DOHH2 (cell line): ENCODE measurements at regions not wholly inside any gene's neighbourhood (a gene's known extent, or its start where the extent isn't known, plus 50 kb on each side); places are given as distances from the start of the nearest gene placed in this dataset.
A peak's percentile ranks its signal among the peaks of the same experiment; 100 is the strongest.

Experiments
- H3F3A ChIP-seq: fragments of 200-600 bp; sonication (generic), shearing (Covaris generic); 2 replicates; pipeline ENCODE4 v1.6.0; 2016; ENCODE audit warnings: antibody characterized with exemption, mild to moderate bottlenecking; ENCODE audit not compliant: control insufficient read depth, insufficient read depth
- H3K27ac ChIP-seq: fragments of 200-600 bp; sonication (generic); 2 replicates; pipeline ENCODE4 v1.5.1; 2014; ENCODE audit warnings: low read depth, mild to moderate bottlenecking, low read length, moderate library complexity
- H3K27me3 ChIP-seq: fragments of 200-600 bp; sonication (generic); 2 replicates; pipeline ENCODE4 v1.6.1; 2014; ENCODE audit warnings: mild to moderate bottlenecking, low read length, mixed read lengths; ENCODE audit not compliant: control insufficient read depth
- H3K36me3 ChIP-seq: fragments of 200-600 bp; sonication (generic); 2 replicates; pipeline ENCODE4 v1.6.1; 2014; ENCODE audit warnings: mild to moderate bottlenecking, low read length, moderate library complexity, mixed read lengths; ENCODE audit not compliant: control insufficient read depth
- H3K4me1 ChIP-seq: fragments of 200-600 bp; sonication (generic); 2 replicates; pipeline ENCODE4 v1.6.1; 2014; ENCODE audit warnings: mild to moderate bottlenecking, low read length, mixed read lengths; ENCODE audit not compliant: control insufficient read depth
- H3K4me2 ChIP-seq: fragments of 200-600 bp; sonication (generic); 2 replicates; pipeline ENCODE4 v1.6.0; 2014; ENCODE audit warnings: mild to moderate bottlenecking, low read length, moderate library complexity
- H3K4me3 ChIP-seq: fragments of 200-600 bp; sonication (generic); 2 replicates; pipeline ENCODE4 v1.5.1; 2014; ENCODE audit warnings: mild to moderate bottlenecking, low read length, mixed read lengths
- H3K79me2 ChIP-seq: fragments of 200-600 bp; sonication (generic); 2 replicates; pipeline ENCODE4 v1.6.1; 2014; ENCODE audit warnings: mild to moderate bottlenecking, low read length, mixed read lengths; ENCODE audit not compliant: control insufficient read depth
- H3K9me2 ChIP-seq: fragments of 200-600 bp; sonication (generic); replicated peaks from 2 replicates; pipeline ENCODE4 v1.6.1; 2014; ENCODE audit warnings: mild to moderate bottlenecking, low read length, mixed read lengths; ENCODE audit not compliant: control insufficient read depth
- H3K9me3 ChIP-seq: fragments of 200-600 bp; sonication (generic); 2 replicates; pipeline ENCODE4 v1.6.1; 2014; ENCODE audit warnings: antibody characterized with exemption, low read length, mixed read lengths; ENCODE audit not compliant: control insufficient read depth, insufficient read depth
- H4K20me1 ChIP-seq: fragments of 200-600 bp; sonication (generic); 2 replicates; pipeline ENCODE4 v1.6.0; 2014; ENCODE audit warnings: low read depth, mild to moderate bottlenecking, antibody characterized with exemption, low read length, moderate library complexity; ENCODE audit not compliant: control insufficient read depth, insufficient read depth
- CTCF ChIP-seq: fragments of 200-600 bp; sonication (generic); IDR thresholded peaks from one replicate; pipeline ENCODE4 v1.5.1; 2014; ENCODE audit warnings: antibody characterized with exemption, mild to moderate bottlenecking, low read depth, low read length; ENCODE audit not compliant: poor library complexity, severe bottlenecking
- EZH2phosphoT487 ChIP-seq: fragments of 200-600 bp; sonication (generic); IDR thresholded peaks from 2 replicates; pipeline ENCODE4 v1.6.1; 2017; ENCODE audit warnings: borderline replicate concordance, mild to moderate bottlenecking, antibody characterized with exemption, low read length, moderate library complexity, mixed read lengths

- Histone ChIP-seq H3K4me1 (no peaks in the 10 kb centered on the region), H3K4me2 (no peak overlapping the region), H3K9me3 (no peaks in the 10 kb centered on the region)
These were observed 139.0 kb downstream of the PRDM13 start for GRCh38 chr6:99745651-99746050.

GRCh38 chr6:99746261-99746895, 139.7 kb downstream of the PRDM13 start:
- TF ChIP-seq CTCF (peak; percentile 74), EZH2phosphoT487 (no peak)
- no peaks in the 10 kb centered on the region for H3K9me2 ChIP-seq
- no peak overlapping the region for H3K4me3 ChIP-seq
- H3K36me3 ChIP-seq, result no peaks in the 10 kb centered on the region
- H3K9me3 ChIP-seq, result no peaks in the 10 kb centered on the region
- H4K20me1 ChIP-seq, result no peaks in the 10 kb centered on the region
- no peaks in the 10 kb centered on the region for H3K79me2 ChIP-seq
- H3K4me2 ChIP-seq, result no peak overlapping the region
- no peaks in the 10 kb centered on the region for H3K4me1 ChIP-seq
- H3K27ac ChIP-seq, result no peak overlapping the region
- H3K27me3 ChIP-seq, result peaks cover 16% of the 10 kb centered on the region
- H3F3A ChIP-seq, result no peaks in the 10 kb centered on the region

More at GRCh38 chr6:99745651-99746050, 139.0 kb downstream of the PRDM13 start:
- Histone ChIP-seq H3K27ac (no peak overlapping the region), H3K9me2 (no peaks in the 10 kb centered on the region), H3K36me3 (no peaks in the 10 kb centered on the region), H3F3A (no peaks in the 10 kb centered on the region), H4K20me1 (no peaks in the 10 kb centered on the region), H3K27me3 (peaks cover 19% of the 10 kb centered on the region), H3K79me2 (no peaks in the 10 kb centered on the region), H3K4me3 (no peak overlapping the region)
- TF ChIP-seq CTCF, result no peak
- no peak for TF ChIP-seq EZH2phosphoT487

- Histone ChIP-seq H3K9me2 (no peaks in the 10 kb centered on the region), H3K4me2 (no peak overlapping the region), H3K4me3 (no peak overlapping the region), H3K4me1 (no peaks in the 10 kb centered on the region), H3K27ac (no peak overlapping the region), H4K20me1 (no peaks in the 10 kb centered on the region), H3K79me2 (no peaks in the 10 kb centered on the region), H3F3A (no peaks in the 10 kb centered on the region), H3K27me3 (no peaks in the 10 kb centered on the region), H3K9me3 (no peaks in the 10 kb centered on the region), H3K36me3 (no peaks in the 10 kb centered on the region)
- TF ChIP-seq EZH2phosphoT487, result no peak
- no peak for TF ChIP-seq CTCF
These were observed 155.1 kb downstream of the PRDM13 start for GRCh38 chr6:99761711-99762110.
